ENCODE measurements at regions not wholly inside any gene's neighbourhood (a gene's known extent, or its start where the extent isn't known, plus 50 kb on each side); places are given as distances from the start of the nearest gene placed in this dataset.

- intact Hi-C loops (cut with DNase I), result no loop called here
- Histone ChIP-seq H3K36me3 (no peaks in the 10 kb centered on the region), H3K4me1 (peaks cover 2 to 5% of the 10 kb centered on the region in 2 donors), H3K4me3 (no peak overlapping the region), H3K27me3 (no peaks in the 10 kb centered on the region), H3K27ac (no peak overlapping the region), H3K9me3 (no peaks in the 10 kb centered on the region)
- no peak for DNase-seq (ENCODE audit: low spot score in 2 of 2)
- TF ChIP-seq, protein P1, sequence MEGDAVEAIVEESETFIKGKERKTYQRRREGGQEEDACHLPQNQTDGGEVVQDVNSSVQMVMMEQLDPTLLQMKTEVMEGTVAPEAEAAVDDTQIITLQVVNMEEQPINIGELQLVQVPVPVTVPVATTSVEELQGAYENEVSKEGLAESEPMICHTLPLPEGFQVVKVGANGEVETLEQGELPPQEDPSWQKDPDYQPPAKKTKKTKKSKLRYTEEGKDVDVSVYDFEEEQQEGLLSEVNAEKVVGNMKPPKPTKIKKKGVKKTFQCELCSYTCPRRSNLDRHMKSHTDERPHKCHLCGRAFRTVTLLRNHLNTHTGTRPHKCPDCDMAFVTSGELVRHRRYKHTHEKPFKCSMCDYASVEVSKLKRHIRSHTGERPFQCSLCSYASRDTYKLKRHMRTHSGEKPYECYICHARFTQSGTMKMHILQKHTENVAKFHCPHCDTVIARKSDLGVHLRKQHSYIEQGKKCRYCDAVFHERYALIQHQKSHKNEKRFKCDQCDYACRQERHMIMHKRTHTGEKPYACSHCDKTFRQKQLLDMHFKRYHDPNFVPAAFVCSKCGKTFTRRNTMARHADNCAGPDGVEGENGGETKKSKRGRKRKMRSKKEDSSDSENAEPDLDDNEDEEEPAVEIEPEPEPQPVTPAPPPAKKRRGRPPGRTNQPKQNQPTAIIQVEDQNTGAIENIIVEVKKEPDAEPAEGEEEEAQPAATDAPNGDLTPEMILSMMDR (IDR thresholded peaks at IDR 0.05), result no peak
Observed at GRCh38 chr2:160920061-160920460, 240.2 kb upstream of the TANK start.

GRCh38 chr2:160920791-160921303, 239.4 kb upstream of the TANK start:
- TF ChIP-seq, protein P1 (IDR thresholded peaks at IDR 0.05), result no peak
- Histone ChIP-seq H3K27me3 (no peaks in the 10 kb centered on the region), H3K36me3 (no peaks in the 10 kb centered on the region), H3K27ac (peak overlapping the region in 1 of 2 donors; percentile 20), H3K4me1 (peaks cover 2 to 5% of the 10 kb centered on the region in 2 donors), H3K4me3 (peak overlapping the region in 1 of 2 donors; percentile 15), H3K9me3 (no peaks in the 10 kb centered on the region)
- intact Hi-C loops (cut with DNase I), result no loop called here
- DNase-seq (ENCODE audit: low spot score in 2 of 2), result no peak

- no peaks in the 10 kb centered on the region for H3K36me3 ChIP-seq
- TF ChIP-seq, protein P1 (IDR thresholded peaks at IDR 0.05), result no peak
- no peak overlapping the region for H3K4me3 ChIP-seq
- no peak for DNase-seq (ENCODE audit: low spot score in 2 of 2)
- intact Hi-C loops (cut with DNase I), result no loop called here
- peak overlapping the region in 1 of 2 donors; percentile 20 for H3K27ac ChIP-seq
- H3K9me3 ChIP-seq, result no peaks in the 10 kb centered on the region
- H3K4me1 ChIP-seq, result peaks cover 2 to 5% of the 10 kb centered on the region in 2 donors
- H3K27me3 ChIP-seq, result no peaks in the 10 kb centered on the region
Observed at GRCh38 chr2:160921386-160921964, 238.8 kb upstream of the TANK start.

DNA sequence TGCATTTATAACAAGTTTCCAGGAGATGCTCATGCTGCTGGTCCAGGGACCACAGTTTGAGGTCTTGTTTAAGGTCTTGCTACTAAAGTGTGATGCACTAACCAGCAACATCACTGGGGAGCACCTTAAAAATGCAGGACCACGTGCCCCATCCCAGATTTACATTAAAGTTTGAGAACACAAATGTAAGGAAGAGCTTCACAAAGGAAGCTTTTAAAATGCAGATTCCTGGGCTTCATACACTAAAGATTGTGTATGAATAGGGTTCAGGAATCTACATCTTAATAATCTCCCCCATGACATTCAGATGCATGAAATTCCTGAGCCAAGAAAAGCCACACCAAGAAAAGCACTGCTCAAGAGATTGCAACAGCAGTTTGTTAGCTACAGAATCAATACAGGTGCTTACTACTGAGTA, 235.3 kb upstream of the TANK start:
- Histone ChIP-seq H3K9me3 (no peaks in the 10 kb centered on the region), H3K27me3 (no peaks in the 10 kb centered on the region), H3K4me1 (peaks cover 5 to 19% of the 10 kb centered on the region in 2 donors), H3K36me3 (no peaks in the 10 kb centered on the region), H3K4me3 (no peak overlapping the region), H3K27ac (no peak overlapping the region)
- TF ChIP-seq, protein P1 (IDR thresholded peaks at IDR 0.05), result no peak
- intact Hi-C loops (cut with DNase I), result no loop called here
- DNase-seq (ENCODE audit: low spot score in 2 of 2), result no peak

DNA sequence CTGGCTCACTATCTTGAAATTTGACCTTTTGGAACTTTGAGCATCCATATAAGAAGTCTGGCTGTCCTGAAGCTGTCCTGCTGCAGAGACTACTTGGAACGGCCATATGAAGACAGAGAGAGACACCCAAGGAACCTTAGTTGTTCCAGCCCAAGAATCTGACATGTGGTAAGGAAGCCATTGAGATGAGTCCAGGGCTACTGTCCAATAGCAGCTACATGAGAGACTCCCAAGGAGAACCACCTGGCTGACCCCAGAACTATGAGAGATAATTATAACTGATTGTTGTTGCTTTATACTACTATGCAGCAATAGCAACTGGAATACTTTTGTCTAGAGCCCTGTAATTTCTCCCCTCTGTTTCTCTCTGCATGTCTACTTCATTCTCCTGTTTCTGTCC, 234.3 kb upstream of the TANK start:
- peaks cover under 1 to 18% of the 10 kb centered on the region in 2 donors for H3K4me1 ChIP-seq
- H3K27ac ChIP-seq, result no peak overlapping the region
- no peak overlapping the region for H3K4me3 ChIP-seq
- DNase-seq (ENCODE audit: low spot score in 2 of 2), result no peak
- H3K9me3 ChIP-seq, result no peaks in the 10 kb centered on the region
- H3K27me3 ChIP-seq, result no peaks in the 10 kb centered on the region
- intact Hi-C loops (cut with DNase I), result no loop called here
- no peaks in the 10 kb centered on the region for H3K36me3 ChIP-seq
- TF ChIP-seq, protein P1 (IDR thresholded peaks at IDR 0.05), result no peak

Measured in ascending aorta (tissue), 2 donors.